Mesothelial cell of epicardium (in vitro differentiated cells): ENCODE measurements at regions not wholly inside any gene's neighbourhood (a gene's known extent, or its start where the extent isn't known, plus 50 kb on each side); places are given as distances from the start of the nearest gene placed in this dataset.

ENCODE experiments used
- DNase-seq, 2 experiments: peaks; one replicate each; pipeline ENCODE4 v3.0.0; 2021; ENCODE audit warnings: low spot score in 2 of 2; ENCODE audit not compliant: unreplicated experiment in 2 of 2
- H3K27ac Mint-ChIP-seq: 2 replicates; pipeline ENCODE4 v1.8.0; 2021; ENCODE audit warnings: mixed read lengths
- H3K27me3 Mint-ChIP-seq: 2 replicates; pipeline ENCODE4 v1.8.0; 2021; ENCODE audit warnings: low read depth, mixed read lengths
- H3K36me3 Mint-ChIP-seq: 2 replicates; pipeline ENCODE4 v1.8.0; 2021; ENCODE audit warnings: mixed read lengths
- H3K4me1 Mint-ChIP-seq: 2 replicates; pipeline ENCODE4 v1.8.0; 2021; ENCODE audit warnings: mixed read lengths
- H3K4me3 Mint-ChIP-seq: 2 replicates; pipeline ENCODE4 v1.8.0; 2021; ENCODE audit warnings: mild to moderate bottlenecking, moderate library complexity, mixed read lengths
- H3K9me3 Mint-ChIP-seq: 2 replicates; pipeline ENCODE4 v1.8.0; 2021; ENCODE audit warnings: mixed read lengths
- TF ChIP-seq, protein P1 (sequence below): fragments of 200-600 bp; sonication (generic); IDR thresholded peaks from one replicate; pipeline ENCODE4 v1.5.0; 2021; ENCODE audit warnings: antibody characterized with exemption; ENCODE audit not compliant: unreplicated experiment

DNA sequence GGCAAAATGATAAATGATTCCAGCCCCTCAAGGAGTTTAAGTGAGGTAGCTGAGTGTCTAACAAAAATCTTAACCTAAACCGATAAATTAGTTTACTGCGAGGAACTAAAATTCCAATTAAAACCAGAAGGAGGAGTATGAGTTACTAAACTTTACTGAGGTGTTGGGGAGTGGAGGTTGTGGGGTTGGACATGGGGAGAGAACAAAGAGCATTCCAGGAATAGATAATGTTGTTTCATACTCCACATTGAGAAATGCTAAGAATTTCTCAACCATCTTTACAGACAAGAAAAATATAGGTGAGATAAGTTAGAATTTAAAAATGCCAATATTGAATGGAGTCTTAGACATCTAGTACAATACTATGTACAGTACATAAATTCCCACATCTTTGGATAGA is 488.6 kb downstream of the METTL15 start:
- Mint-ChIP-seq H3K4me1 (peaks cover 14% of the 10 kb centered on the region), H3K36me3 (peaks cover 3% of the 10 kb centered on the region)

DNA sequence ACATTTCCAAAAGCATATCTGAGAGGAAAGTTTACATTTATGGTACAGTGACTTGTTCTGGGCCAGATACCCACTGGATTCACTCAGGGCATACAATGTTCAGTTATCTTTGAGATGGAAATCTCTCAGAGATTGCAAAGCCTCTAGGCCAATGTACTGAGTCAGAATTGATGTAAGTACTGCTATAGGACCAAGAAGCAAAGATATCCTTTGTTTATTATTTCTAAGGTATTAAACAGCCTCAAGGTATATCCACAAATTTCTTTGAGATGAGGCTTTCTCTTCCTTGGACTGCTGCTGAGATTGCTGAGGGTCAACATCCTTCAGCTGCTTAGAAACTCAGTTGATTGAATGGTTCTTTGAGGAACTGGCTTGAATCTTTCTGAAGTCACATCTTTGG is 484.0 kb downstream of the METTL15 start:
- Mint-ChIP-seq H3K27ac (no peak overlapping the region), H3K27me3 (no peaks in the 10 kb centered on the region)
- DNase-seq: no peak

More for the DNA sequence above, 488.6 kb downstream of the METTL15 start:
- Mint-ChIP-seq H3K27ac (peak overlapping the region; percentile 22), H3K4me3 (no peak overlapping the region), H3K27me3 (no peaks in the 10 kb centered on the region), H3K9me3 (peaks cover 28% of the 10 kb centered on the region)
- no peak for DNase-seq
- TF ChIP-seq, protein P1, sequence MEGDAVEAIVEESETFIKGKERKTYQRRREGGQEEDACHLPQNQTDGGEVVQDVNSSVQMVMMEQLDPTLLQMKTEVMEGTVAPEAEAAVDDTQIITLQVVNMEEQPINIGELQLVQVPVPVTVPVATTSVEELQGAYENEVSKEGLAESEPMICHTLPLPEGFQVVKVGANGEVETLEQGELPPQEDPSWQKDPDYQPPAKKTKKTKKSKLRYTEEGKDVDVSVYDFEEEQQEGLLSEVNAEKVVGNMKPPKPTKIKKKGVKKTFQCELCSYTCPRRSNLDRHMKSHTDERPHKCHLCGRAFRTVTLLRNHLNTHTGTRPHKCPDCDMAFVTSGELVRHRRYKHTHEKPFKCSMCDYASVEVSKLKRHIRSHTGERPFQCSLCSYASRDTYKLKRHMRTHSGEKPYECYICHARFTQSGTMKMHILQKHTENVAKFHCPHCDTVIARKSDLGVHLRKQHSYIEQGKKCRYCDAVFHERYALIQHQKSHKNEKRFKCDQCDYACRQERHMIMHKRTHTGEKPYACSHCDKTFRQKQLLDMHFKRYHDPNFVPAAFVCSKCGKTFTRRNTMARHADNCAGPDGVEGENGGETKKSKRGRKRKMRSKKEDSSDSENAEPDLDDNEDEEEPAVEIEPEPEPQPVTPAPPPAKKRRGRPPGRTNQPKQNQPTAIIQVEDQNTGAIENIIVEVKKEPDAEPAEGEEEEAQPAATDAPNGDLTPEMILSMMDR: no peak

DNA sequence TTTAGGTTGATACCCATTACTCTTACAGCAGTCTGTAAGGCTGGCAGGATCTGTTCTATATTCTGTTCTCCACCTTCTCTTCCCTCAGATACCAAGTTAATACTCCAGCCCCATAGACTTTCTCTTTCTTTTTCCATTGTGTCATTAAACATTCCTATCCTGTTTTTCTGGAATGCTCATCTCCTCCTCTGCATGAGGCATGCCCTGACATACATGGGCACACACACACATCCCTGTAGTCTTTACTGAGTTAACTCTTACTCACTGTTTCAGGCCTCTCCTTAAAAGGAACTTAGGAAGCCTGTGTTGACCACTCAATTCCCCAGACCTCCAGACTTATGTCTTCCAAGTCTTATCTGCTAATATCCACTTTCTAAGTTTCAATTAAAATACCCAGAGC is 476.8 kb downstream of the METTL15 start:
- Mint-ChIP-seq H3K27ac (no peak overlapping the region), H3K36me3 (no peaks in the 10 kb centered on the region), H3K27me3 (no peaks in the 10 kb centered on the region), H3K4me3 (no peak overlapping the region), H3K4me1 (no peaks in the 10 kb centered on the region), H3K9me3 (peaks cover 8% of the 10 kb centered on the region)
- DNase-seq: no peak
- TF ChIP-seq, protein P1: no peak

More for the DNA sequence above, 484.0 kb downstream of the METTL15 start:
- Mint-ChIP-seq H3K4me1 (peaks cover 5% of the 10 kb centered on the region), H3K36me3 (peaks cover 3% of the 10 kb centered on the region), H3K9me3 (peaks cover 28% of the 10 kb centered on the region), H3K4me3 (no peak overlapping the region)
- TF ChIP-seq, protein P1: no peak

DNA sequence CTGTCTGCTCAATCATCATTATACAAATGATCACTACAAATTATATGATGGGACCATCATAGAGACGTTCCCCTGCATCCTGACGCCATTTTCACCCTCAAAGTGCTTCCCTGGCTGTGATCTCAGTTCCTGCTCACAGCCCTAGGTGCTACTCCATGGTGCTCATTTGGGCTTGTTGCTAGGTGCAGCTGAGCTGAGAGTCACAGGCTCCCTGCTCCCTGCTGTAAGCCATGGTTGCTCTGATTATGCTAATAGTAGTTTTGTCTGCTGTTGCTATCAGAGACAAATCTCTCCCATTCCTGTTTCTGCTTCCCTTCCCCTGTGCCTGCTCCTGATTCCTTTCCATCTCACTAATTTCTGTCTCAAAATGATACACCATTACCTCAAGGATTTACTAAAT is 474.3 kb downstream of the METTL15 start:
- H3K9me3 Mint-ChIP-seq: peaks cover 8% of the 10 kb centered on the region
- H3K4me1 Mint-ChIP-seq: no peaks in the 10 kb centered on the region

DNA sequence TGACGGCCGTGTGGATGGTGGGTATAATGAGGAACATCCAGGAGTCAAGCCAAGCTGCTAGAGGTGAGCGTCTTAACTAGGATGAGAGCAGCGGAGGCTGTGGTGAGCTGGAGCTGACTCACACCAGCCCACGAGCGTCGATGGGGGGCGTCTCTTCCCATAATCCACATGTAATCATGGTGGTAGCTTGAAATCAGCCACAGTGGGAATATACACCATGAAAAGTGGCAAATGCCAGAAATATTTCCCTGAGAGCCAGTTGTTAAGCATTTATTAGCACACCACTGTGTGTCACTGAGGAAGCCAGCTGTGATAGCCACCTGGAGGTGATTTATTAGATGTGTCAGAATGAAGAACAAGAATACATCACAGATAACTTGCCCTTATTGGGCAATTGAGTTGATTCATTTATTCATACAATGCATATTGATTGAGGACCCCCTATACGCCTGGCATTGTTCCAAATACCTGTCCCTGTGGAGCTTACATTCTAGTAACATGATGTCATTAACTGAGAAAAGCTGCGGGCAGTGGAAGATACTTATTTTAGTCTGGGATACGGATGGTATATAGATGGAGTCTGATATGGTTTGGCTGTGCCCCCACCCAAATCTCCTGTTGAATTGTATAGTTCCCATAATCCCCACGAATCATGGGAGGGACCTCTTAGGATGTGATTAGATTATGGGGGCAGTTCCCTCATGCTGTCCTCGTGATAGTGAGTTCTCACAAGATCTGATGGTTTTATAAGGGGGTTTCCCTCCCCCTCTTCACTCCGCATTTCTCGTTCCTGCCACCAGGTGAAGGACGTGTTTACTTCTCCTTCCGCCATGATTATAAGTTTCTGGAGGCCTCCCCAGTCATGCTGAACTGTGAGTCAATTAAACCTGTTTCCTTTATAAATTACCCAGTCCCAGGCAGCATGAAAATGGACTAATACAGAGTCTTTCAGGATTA is 473.4 kb downstream of the METTL15 start:
- no peak for DNase-seq

More for the DNA sequence above, 474.3 kb downstream of the METTL15 start:
- Mint-ChIP-seq H3K4me3 (no peak overlapping the region), H3K27ac (no peak overlapping the region), H3K36me3 (no peaks in the 10 kb centered on the region), H3K27me3 (no peaks in the 10 kb centered on the region)
- TF ChIP-seq, protein P1: no peak
- DNase-seq: no peak

More for the DNA sequence above, 473.4 kb downstream of the METTL15 start:
- H3K27ac Mint-ChIP-seq: no peak overlapping the region
- no peaks in the 10 kb centered on the region for H3K36me3 Mint-ChIP-seq
- no peak overlapping the region for H3K4me3 Mint-ChIP-seq
- peaks cover 8% of the 10 kb centered on the region for H3K9me3 Mint-ChIP-seq
- no peaks in the 10 kb centered on the region for H3K27me3 Mint-ChIP-seq
- H3K4me1 Mint-ChIP-seq: no peaks in the 10 kb centered on the region
- TF ChIP-seq, protein P1: peak; percentile 28
